AG08395 (cell line): ENCODE measurements at regions not wholly inside any gene's neighbourhood (a gene's known extent, or its start where the extent isn't known, plus 50 kb on each side); places are given as distances from the start of the nearest gene placed in this dataset.
"Not testable (repeated sequence)": the region's sequence is repeated elsewhere in the genome, so short reads cannot be mapped to it uniquely, and the experiment has no call there.

ENCODE experiments used
- DNase-seq: peaks from one replicate; pipeline ENCODE4 v3.0.0; 2012; ENCODE audit warnings: mixed read lengths, low spot score

- DNase-seq: no peak
Observed at GRCh38 chr14:71536927-71537772, 395.1 kb upstream of the RGS6 start.

- no peak for DNase-seq
Observed at GRCh38 chr14:71538288-71538687, 393.9 kb upstream of the RGS6 start.

GRCh38 chr14:71538938-71539649, 393.1 kb upstream of the RGS6 start:
- DNase-seq: no peak

- no peak for DNase-seq
Observed at GRCh38 chr14:71539650-71540285, 392.5 kb upstream of the RGS6 start.

- no peak for DNase-seq
Observed at GRCh38 chr14:71541271-71541670, 391.0 kb upstream of the RGS6 start.

- DNase-seq: no peak
Observed at GRCh38 chr14:71541973-71542690, 390.1 kb upstream of the RGS6 start.

GRCh38 chr14:71549421-71550050, 382.7 kb upstream of the RGS6 start:
- no peak for DNase-seq

GRCh38 chr14:71550367-71550766, 381.9 kb upstream of the RGS6 start:
- no peak for DNase-seq

GRCh38 chr14:71551291-71551950, 380.8 kb upstream of the RGS6 start:
- DNase-seq: peak; percentile 85

- no peak for DNase-seq
Observed at GRCh38 chr14:71552809-71553208, 379.4 kb upstream of the RGS6 start.

- DNase-seq: no peak
Observed at GRCh38 chr14:71553779-71554178, 378.4 kb upstream of the RGS6 start.

GRCh38 chr14:71554323-71554722, 377.9 kb upstream of the RGS6 start:
- DNase-seq: no peak

GRCh38 chr14:71554959-71555612, 377.1 kb upstream of the RGS6 start:
- DNase-seq: no peak

GRCh38 chr14:71555654-71556559, 376.3 kb upstream of the RGS6 start:
- DNase-seq: no peak

GRCh38 chr14:71556730-71557129, 375.5 kb upstream of the RGS6 start:
- DNase-seq: no peak

GRCh38 chr14:71557351-71557750, 374.9 kb upstream of the RGS6 start:
- DNase-seq: no peak

- not testable (repeated sequence) for DNase-seq
Observed at GRCh38 chr14:71558943-71559342, 373.3 kb upstream of the RGS6 start.

GRCh38 chr14:71560751-71561150, 371.5 kb upstream of the RGS6 start:
- DNase-seq: no peak

GRCh38 chr14:71563492-71564153, 368.6 kb upstream of the RGS6 start:
- no peak for DNase-seq
